Endothelial cell of hepatic sinusoid (primary cell): ENCODE measurements at regions not wholly inside any gene's neighbourhood (a gene's known extent, or its start where the extent isn't known, plus 50 kb on each side); places are given as distances from the start of the nearest gene placed in this dataset.

Source experiments
- in situ Hi-C: cut with HindIII; loops from 2 replicates; pipeline ENCODE4 v1.10.0; 2017; ENCODE audit warnings: low sequenced_read_pairs

- in situ Hi-C loops: no loop called here
Measured at GRCh38 chr2:144849612-144850011, 329.7 kb upstream of the ZEB2 start.

- in situ Hi-C loops: no loop called here
Measured at GRCh38 chr2:144848423-144848822, 328.5 kb upstream of the ZEB2 start.

- in situ Hi-C loops: no loop called here
Measured at GRCh38 chr2:144847347-144848080, 327.6 kb upstream of the ZEB2 start.

- in situ Hi-C loops: loop anchor here (5.0 kb wide), 1 partner anchor 39 kb away; no protein-coding TSS in a partner anchor
Measured at GRCh38 chr2:144836635-144837350, 316.9 kb upstream of the ZEB2 start.

- in situ Hi-C loops: loop anchor here (5.0 kb wide), 1 partner anchor 38 kb away; no protein-coding TSS in a partner anchor
Measured at GRCh38 chr2:144835634-144836350, 315.9 kb upstream of the ZEB2 start.

GRCh38 chr2:144834998-144835633 is 315.2 kb upstream of the ZEB2 start:
- in situ Hi-C loops: loop anchor here (5.0 kb wide), 1 partner anchor 38 kb away; no protein-coding TSS in a partner anchor

GRCh38 chr2:144834363-144834762 is 314.4 kb upstream of the ZEB2 start:
- in situ Hi-C loops: no loop called here

- in situ Hi-C loops: no loop called here
Measured at GRCh38 chr2:144833075-144833637, 313.2 kb upstream of the ZEB2 start.

- in situ Hi-C loops: no loop called here
Measured at GRCh38 chr2:144832048-144832447, 312.1 kb upstream of the ZEB2 start.

- in situ Hi-C loops: no loop called here
Measured at GRCh38 chr2:144830543-144830942, 310.6 kb upstream of the ZEB2 start.

GRCh38 chr2:144827404-144827803 is 307.5 kb upstream of the ZEB2 start:
- in situ Hi-C loops: no loop called here

- in situ Hi-C loops: no loop called here
Measured at GRCh38 chr2:144826105-144826504, 306.2 kb upstream of the ZEB2 start.

- in situ Hi-C loops: no loop called here
Measured at GRCh38 chr2:144825331-144826020, 305.6 kb upstream of the ZEB2 start.

GRCh38 chr2:144824306-144825080 is 304.6 kb upstream of the ZEB2 start:
- in situ Hi-C loops: no loop called here

GRCh38 chr2:144822966-144823365 is 303.0 kb upstream of the ZEB2 start:
- in situ Hi-C loops: no loop called here

- in situ Hi-C loops: no loop called here
Measured at GRCh38 chr2:144812288-144812687, 292.4 kb upstream of the ZEB2 start.

- in situ Hi-C loops: no loop called here
Measured at GRCh38 chr2:144801766-144802165, 281.8 kb upstream of the ZEB2 start.

GRCh38 chr2:144801325-144801724 is 281.4 kb upstream of the ZEB2 start:
- in situ Hi-C loops: no loop called here

- in situ Hi-C loops: loop anchor here (5.0 kb wide), 1 partner anchor 38 kb away; no protein-coding TSS in a partner anchor
Measured at GRCh38 chr2:144798989-144799388, 279.1 kb upstream of the ZEB2 start.
